Fibroblast of skin of right biceps (primary cell): ENCODE measurements at regions not wholly inside any gene's neighbourhood (a gene's known extent, or its start where the extent isn't known, plus 50 kb on each side); places are given as distances from the start of the nearest gene placed in this dataset.

Experiments
- DNase-seq: peaks from one replicate; pipeline ENCODE4 v3.0.0-alpha.2; 2013

- no peak for DNase-seq
Observed at GRCh38 chr11:92386577-92386976, 162.0 kb downstream of the FAT3 start.

GRCh38 chr11:92387859-92388258, 163.2 kb downstream of the FAT3 start:
- DNase-seq: no peak

GRCh38 chr11:92388380-92388779, 163.8 kb downstream of the FAT3 start:
- no peak for DNase-seq

- no peak for DNase-seq
Observed at GRCh38 chr11:92390783-92391182, 166.2 kb downstream of the FAT3 start.

- no peak for DNase-seq
Observed at GRCh38 chr11:92391364-92391763, 166.7 kb downstream of the FAT3 start.

GRCh38 chr11:92391808-92392207, 167.2 kb downstream of the FAT3 start:
- peak; percentile 39 for DNase-seq

GRCh38 chr11:92393218-92393617, 168.6 kb downstream of the FAT3 start:
- DNase-seq: no peak

GRCh38 chr11:92396133-92396532, 171.5 kb downstream of the FAT3 start:
- no peak for DNase-seq

- DNase-seq: no peak
Observed at GRCh38 chr11:92397221-92397755, 172.7 kb downstream of the FAT3 start.

- no peak for DNase-seq
Observed at GRCh38 chr11:92399705-92400104, 175.1 kb downstream of the FAT3 start.

GRCh38 chr11:92401520-92401919, 176.9 kb downstream of the FAT3 start:
- no peak for DNase-seq

- DNase-seq: no peak
Observed at GRCh38 chr11:92406472-92406871, 181.9 kb downstream of the FAT3 start.

GRCh38 chr11:92409355-92409754, 184.7 kb downstream of the FAT3 start:
- no peak for DNase-seq

GRCh38 chr11:92409956-92410355, 185.3 kb downstream of the FAT3 start:
- no peak for DNase-seq

GRCh38 chr11:92410526-92410925, 185.9 kb downstream of the FAT3 start:
- DNase-seq: no peak

- no peak for DNase-seq
Observed at GRCh38 chr11:92411431-92411830, 186.8 kb downstream of the FAT3 start.

- DNase-seq: no peak
Observed at GRCh38 chr11:92413757-92414513, 189.3 kb downstream of the FAT3 start.

GRCh38 chr11:92416971-92417725, 192.5 kb downstream of the FAT3 start:
- DNase-seq: no peak

GRCh38 chr11:92423115-92424034, 198.8 kb downstream of the FAT3 start:
- peak; percentile 37 for DNase-seq

GRCh38 chr11:92424281-92424680, 199.7 kb downstream of the FAT3 start:
- DNase-seq: peak; percentile 64

- DNase-seq: no peak
Observed at GRCh38 chr11:92425127-92425526, 200.5 kb downstream of the FAT3 start.

- no peak for DNase-seq
Observed at GRCh38 chr11:92432515-92432914, 207.9 kb downstream of the FAT3 start.
